Stimulated activated CD4-positive, alpha-beta T cell treated with anti-CD3 and anti-CD28 coated beads, TNF-alpha, amount 100 ng/mL, for 48 hours (primary cell): ENCODE measurements at regions not wholly inside any gene's neighbourhood (a gene's known extent, or its start where the extent isn't known, plus 50 kb on each side); places are given as distances from the start of the nearest gene placed in this dataset.

ENCODE experiments used
- DNase-seq, 3 donors: peaks; one replicate each; pipeline ENCODE4 v3.0.0-alpha.2; 2020; ENCODE audit warnings: low read depth in 3 of 3

DNA sequence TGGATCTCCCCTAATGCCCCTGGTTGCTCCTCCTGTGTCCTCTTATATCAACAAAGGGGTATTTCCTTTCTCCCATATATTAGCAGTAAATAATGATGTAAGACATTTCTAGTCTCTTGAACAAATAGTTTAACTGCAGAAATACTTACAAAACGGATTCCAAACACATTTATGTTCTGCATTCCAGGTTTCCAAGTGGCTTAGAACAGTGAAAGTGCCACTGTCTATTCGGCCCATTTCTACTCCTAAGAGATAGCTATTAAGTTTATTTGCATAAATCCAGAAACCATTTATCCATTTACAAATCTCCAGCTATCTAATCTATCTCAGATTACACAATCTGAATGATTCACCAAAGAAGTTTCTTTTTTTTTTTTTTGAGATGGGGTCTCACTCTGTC, 55.8 kb upstream of the FRMD4B start:
- DNase-seq = no peak

DNA sequence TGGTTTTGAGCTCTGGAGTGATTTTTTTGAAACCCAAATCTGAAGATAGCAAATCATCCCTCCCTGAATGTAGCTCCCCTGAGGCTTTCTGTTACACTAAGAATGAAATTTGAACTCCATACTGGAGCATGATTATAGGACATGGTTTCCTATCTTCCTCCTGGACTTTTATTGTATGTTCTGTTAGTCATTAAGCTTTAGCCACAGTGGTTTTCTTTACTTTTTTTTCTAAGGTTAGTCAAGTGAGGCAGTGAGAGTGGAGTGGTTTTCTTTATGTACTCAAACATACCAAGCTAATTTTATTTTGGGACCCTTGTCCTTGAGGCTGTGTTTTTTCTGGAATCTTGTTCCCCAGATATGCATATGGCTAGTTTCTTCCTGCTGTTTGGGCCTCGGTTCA, 55.2 kb upstream of the FRMD4B start:
- no peak for DNase-seq

DNA sequence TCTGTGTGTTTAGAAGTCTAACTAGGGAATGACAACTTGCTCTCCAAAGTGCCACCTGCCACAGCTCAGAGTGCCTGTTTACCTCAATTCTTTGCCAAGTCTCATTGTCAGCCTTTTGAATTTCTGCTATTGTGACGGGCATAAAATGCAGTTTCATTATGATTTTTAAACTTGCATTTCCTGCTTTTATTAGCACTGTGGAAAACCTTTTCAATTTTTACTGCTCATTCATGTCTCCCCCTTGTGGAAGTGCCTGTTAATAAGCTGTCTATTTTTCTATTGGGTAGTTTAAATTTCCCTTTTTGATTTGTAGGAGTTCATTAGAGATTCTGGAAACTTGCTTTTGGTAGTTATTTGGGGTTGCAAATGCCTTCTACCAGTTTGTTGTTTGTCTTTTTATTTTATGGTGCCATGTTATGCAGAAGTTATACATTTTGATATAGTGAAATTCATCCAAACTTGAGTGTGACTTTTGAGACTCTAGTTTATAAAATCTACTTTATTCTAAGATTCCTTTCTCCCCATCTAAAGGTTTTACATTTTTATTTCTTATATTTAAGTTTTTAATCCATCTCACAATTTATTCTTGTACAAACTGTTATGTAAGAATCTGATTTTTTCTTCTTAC, 53.9 kb upstream of the FRMD4B start:
- no peak for DNase-seq

DNA sequence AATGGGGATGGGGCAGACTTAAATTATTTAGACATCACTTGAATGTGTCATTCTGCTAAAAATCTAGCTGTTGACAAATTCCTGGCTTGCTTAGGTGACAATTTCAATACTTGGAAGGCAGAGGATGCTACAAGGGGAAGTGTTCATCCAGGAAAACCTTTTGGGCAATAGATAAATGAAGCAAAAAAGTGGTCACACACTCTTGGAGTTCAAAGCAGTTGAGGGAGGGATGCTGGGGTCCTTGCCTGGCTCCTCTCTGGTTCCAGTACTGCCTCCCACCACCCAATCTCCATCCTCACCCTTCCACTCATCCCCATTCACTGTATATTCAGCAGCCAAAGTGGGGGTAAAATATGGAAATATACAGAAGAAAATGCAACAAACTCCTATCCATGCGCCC, 52.6 kb upstream of the FRMD4B start:
- no peak for DNase-seq

DNA sequence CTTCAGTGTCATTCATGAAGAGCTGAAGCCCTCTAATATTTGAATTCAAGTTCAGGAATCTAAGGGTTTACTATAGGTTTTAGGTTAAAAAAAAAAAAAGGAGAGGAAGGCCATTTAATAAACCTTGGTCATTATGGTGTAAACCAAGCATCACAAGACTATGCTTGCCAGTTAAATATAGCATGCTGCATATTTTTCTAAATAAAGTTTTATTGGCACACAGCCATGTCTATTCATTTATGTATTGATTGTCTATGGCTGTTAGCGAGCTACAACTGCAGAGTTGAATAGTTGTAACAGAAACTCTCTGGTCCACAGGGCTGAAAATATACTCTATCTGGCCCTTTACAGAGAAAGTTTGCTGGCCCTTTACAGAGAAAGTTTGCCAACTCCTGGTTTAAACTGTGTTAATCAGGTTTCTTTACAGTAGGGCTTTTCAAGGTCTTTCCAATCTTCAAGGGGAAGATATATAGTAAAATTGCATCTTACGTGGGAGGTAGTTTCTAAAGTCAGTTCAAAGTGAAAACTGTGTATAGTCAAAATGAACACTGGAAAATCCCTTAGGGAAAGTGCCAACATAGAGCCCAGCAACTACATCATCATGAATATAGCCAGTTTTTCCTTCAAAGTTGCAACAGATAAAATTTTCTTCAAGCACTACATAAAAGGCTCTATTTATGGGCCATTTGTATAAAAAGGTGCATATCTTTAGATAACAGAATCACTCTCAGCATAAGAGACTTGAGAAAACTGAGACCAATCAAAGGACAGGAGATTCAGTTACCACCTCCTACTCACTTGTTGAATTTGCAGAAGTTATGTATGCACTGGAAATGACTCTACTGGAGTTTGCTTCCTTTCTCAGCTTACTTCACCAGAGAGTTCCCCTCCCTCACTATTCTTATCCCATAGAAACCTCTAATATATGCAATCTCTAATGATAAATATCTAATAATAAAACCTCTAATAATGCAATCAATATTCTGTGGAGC, 49.7 kb upstream of the FRMD4B start:
- no peak for DNase-seq
